GM12864 (cell line): ENCODE measurements at regions not wholly inside any gene's neighbourhood (a gene's known extent, or its start where the extent isn't known, plus 50 kb on each side); places are given as distances from the start of the nearest gene placed in this dataset.
"Not testable (repeated sequence)": the region's sequence is repeated elsewhere in the genome, so short reads cannot be mapped to it uniquely, and the experiment has no call there.

Experiments
- DNase-seq: peaks from one replicate; pipeline ENCODE4 v3.0.0-alpha.2; 2011; ENCODE audit warnings: low read depth
- H3K4me3 ChIP-seq: 2 replicates; pipeline ENCODE4 v1.5.1; 2011; ENCODE audit warnings: mild to moderate bottlenecking, low read depth, low read length, control low read depth
- TF ChIP-seq, protein P1 (sequence below): IDR thresholded peaks from 2 replicates; pipeline ENCODE4 v1.5.1; 2011; ENCODE audit warnings: low read depth, mild to moderate bottlenecking, moderate library complexity, low read length, control low read depth, inconsistent platforms; ENCODE audit errors: missing control alignments

DNA sequence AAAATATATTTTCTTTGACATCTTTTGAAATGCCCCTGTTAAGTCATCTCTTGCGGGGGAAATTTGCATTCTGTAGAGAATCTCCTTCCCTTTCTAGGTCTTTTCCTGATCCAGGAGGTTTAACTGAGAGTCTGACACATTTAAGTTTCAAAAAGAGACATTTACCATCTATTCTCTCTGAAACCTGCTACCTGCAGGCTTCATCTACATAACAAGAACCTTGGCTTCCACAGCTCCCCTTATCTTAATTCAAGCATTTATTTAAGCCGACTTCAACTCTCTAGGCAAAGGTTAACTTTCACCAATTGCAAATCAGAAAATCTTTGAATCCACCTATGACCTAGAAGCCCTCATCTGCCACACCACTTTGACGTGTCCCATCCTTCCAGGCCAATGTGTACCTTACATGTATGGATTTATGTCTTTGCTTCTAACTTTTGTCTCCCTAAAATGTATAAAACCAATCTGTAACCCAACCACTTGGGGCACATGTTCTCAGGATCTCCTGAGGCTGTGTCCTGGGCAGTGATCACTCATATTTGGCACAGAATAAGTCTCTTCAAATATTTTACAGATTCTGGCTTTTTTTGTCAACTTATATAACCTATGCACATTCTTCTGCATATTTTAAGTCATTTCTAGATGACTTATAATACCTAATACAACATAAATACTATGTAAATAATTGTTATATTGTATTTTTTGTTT lies 666.7 kb downstream of the UTRN start:
- DNase-seq: no peak
- TF ChIP-seq, protein P1, sequence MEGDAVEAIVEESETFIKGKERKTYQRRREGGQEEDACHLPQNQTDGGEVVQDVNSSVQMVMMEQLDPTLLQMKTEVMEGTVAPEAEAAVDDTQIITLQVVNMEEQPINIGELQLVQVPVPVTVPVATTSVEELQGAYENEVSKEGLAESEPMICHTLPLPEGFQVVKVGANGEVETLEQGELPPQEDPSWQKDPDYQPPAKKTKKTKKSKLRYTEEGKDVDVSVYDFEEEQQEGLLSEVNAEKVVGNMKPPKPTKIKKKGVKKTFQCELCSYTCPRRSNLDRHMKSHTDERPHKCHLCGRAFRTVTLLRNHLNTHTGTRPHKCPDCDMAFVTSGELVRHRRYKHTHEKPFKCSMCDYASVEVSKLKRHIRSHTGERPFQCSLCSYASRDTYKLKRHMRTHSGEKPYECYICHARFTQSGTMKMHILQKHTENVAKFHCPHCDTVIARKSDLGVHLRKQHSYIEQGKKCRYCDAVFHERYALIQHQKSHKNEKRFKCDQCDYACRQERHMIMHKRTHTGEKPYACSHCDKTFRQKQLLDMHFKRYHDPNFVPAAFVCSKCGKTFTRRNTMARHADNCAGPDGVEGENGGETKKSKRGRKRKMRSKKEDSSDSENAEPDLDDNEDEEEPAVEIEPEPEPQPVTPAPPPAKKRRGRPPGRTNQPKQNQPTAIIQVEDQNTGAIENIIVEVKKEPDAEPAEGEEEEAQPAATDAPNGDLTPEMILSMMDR: no peak

DNA sequence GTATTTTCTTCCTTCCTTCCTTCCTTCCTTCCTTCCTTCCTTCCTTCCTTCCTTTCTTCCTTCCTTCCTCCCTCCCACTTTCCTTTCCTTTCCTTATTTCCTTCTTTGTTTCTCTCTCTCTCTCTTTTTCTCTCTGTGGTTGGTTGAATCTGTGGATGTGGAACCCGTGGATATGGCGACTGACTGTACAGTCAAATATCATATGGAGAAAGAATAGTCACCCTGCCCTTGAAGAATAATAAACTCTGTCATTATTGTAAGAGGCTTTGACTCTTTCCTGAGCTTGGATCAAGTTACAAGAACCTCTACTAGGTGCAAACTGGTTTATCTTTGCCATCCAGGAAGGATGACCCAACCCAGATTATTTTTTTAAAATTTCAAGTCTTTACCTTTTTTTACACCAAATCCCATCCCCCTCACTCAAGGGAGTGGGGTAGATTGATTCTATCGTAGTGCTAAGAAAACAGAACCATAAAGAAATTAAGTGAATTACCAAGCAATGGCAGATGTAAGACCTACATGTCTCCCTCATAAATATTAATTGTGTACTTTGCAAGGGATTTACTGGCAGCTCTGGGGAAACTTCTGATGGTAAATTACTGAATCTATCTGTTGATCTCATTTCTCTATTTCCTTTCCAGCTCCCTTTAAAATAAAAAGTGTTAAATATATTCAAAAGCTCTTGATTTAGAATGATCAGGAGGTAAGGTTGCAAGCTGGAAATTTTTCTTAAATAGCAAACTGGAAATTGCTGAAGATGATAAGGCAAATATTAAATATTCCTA lies 667.5 kb downstream of the UTRN start:
- TF ChIP-seq, protein P1: no peak

More for the DNA sequence above, 666.7 kb downstream of the UTRN start:
- no peak overlapping the region for H3K4me3 ChIP-seq

DNA sequence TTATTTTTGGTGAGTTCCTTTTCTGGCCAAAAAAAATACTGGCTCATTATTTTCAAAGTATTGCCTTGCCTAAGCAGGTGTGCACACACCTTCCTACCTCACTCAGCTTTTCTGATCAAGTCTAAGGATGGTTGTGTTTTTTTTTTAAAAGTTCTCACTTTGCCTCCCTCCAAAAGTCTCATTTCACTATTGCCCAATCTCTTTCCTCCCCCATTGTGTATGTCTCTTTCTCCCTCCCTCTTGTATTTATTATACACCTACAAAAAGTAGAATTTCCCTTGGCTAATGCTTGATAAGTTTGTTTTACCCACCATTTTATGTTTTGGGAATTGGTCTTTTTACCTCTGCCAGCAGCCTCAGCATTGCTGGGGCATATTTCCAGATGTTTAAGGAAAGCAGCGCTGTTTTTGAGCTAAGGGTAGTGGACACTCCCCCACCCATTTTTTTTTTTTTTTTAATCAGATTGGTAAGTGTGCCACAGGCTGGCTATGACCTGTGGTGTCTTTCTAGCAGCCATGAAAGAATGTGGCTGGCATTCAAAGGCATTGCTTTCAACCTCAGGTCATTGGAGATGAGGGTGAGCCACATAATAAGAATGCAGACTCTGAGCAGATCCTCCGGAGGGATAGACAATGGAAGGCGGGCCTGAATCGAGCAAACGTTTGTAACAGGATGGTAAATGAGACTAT lies 668.6 kb downstream of the UTRN start:
- DNase-seq: no peak
- TF ChIP-seq, protein P1: no peak

More for the DNA sequence above, 667.5 kb downstream of the UTRN start:
- no peak for DNase-seq
- no peak overlapping the region for H3K4me3 ChIP-seq

DNA sequence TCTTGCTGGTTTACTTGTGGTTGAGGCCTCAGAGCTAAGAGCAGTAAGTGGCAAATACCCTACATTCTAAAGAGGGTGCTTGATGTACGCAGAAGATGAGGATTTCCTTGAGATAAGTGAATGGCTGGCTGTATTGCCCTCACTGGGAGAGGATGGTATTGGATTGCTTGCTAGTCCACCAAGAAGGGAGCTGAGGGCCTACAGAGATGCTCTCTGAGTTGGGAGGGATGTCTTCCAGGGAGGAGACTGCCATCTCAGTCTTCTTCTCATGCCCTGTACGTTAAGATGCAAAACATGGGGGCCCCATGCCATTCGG lies 669.1 kb downstream of the UTRN start:
- DNase-seq: no peak
- no peak overlapping the region for H3K4me3 ChIP-seq
- TF ChIP-seq, protein P1: no peak

More for the DNA sequence above, 668.6 kb downstream of the UTRN start:
- H3K4me3 ChIP-seq: no peak overlapping the region

DNA sequence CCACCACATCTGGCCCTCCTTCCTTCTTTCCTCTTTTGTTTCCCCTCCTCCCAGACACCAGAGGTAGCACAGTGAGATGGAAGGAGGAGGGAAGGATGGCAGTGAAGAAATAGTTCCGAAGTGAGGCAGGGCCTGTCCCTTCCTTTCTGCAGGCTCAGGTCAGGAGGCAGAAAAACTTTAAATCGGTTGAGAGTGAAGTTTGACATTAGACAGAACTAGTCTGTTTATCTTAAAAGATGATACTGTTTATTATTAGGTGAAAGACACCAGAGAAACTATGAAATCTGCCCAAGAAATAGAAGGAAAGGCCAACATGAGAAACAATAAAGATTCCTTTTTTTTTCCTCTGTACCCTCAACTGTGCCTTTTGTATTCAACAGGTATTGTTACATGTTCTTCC lies 670.3 kb downstream of the UTRN start:
- TF ChIP-seq, protein P1: no peak
- no peak overlapping the region for H3K4me3 ChIP-seq
- no peak for DNase-seq

DNA sequence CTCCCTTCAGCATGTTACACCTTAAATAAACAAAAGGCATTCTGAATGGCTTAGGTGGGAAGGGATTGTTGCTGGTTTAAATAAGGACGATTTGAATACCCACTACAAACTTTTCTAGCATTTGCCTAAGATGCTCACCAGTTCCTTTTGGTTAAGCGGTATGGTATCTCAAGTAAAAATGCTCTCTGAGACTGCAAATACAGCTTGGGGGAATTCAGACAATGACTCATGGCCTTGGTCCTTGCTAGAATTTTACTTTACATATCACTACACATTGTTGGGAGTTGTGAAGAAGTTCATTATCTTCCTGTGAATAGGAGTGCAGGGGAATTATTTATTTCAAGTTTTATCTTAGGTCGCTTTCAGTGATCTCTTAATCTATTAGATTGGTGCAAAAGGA lies 670.7 kb downstream of the UTRN start:
- DNase-seq: no peak
- TF ChIP-seq, protein P1: no peak
- H3K4me3 ChIP-seq: no peak overlapping the region

DNA sequence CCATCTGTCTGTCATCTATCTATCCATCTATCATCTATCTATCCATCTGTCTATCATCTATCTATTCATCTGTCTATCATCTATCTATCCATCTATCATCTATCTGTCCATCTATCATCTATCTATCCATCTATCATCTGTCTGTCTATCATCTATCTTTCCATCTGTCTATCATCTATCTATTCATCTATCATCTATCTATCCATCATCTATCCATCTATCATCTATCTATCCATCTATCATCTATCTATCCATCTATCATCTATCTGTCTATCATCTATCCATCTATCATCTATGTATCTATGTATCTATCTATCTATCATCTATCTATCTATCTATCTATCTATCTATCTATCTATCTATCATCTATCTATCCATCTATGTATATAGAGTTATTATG lies 671.6 kb downstream of the UTRN start:
- H3K4me3 ChIP-seq, DNase-seq: not testable (repeated sequence)
